Vagina (tissue), 2 donors: ENCODE measurements at regions not wholly inside any gene's neighbourhood (a gene's known extent, or its start where the extent isn't known, plus 50 kb on each side); places are given as distances from the start of the nearest gene placed in this dataset.

Experiments
- POLR2A ChIP-seq, 2 donors: fragments of 450-650 bp; IDR thresholded peaks; one replicate each; pipeline ENCODE4 v1.6.1; 2017; ENCODE audit warnings: antibody characterized with exemption in 2 of 2, mild to moderate bottlenecking in 2 of 2, moderate library complexity in 2 of 2
- TF ChIP-seq, protein P1 (sequence below), 3 experiments: fragments of 450-650 bp in 2 of 3; fragments of 200-600 bp in 1 of 3; sonication (generic) in 1 of 3; IDR thresholded peaks; one replicate each; pipeline ENCODE4 v1.5.1; 2017 to 2019; ENCODE audit warnings: antibody characterized with exemption in 3 of 3, mild to moderate bottlenecking in 2 of 3, moderate library complexity in 2 of 3

- TF ChIP-seq, protein P1, sequence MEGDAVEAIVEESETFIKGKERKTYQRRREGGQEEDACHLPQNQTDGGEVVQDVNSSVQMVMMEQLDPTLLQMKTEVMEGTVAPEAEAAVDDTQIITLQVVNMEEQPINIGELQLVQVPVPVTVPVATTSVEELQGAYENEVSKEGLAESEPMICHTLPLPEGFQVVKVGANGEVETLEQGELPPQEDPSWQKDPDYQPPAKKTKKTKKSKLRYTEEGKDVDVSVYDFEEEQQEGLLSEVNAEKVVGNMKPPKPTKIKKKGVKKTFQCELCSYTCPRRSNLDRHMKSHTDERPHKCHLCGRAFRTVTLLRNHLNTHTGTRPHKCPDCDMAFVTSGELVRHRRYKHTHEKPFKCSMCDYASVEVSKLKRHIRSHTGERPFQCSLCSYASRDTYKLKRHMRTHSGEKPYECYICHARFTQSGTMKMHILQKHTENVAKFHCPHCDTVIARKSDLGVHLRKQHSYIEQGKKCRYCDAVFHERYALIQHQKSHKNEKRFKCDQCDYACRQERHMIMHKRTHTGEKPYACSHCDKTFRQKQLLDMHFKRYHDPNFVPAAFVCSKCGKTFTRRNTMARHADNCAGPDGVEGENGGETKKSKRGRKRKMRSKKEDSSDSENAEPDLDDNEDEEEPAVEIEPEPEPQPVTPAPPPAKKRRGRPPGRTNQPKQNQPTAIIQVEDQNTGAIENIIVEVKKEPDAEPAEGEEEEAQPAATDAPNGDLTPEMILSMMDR (IDR thresholded peaks at IDR 0.05) = no peak
- no peak for TF ChIP-seq POLR2A (IDR thresholded peaks at IDR 0.05)
Measured at GRCh38 chr1:227451057-227451456, 112.3 kb upstream of the ZNF678 start.
